Activated T-cell treated with anti-CD3 and anti-CD28 coated beads for 48 hours (primary cell): ENCODE measurements at regions not wholly inside any gene's neighbourhood (a gene's known extent, or its start where the extent isn't known, plus 50 kb on each side); places are given as distances from the start of the nearest gene placed in this dataset.
"Not testable (repeated sequence)": the region's sequence is repeated elsewhere in the genome, so short reads cannot be mapped to it uniquely, and the experiment has no call there.

Experiments used
- DNase-seq: peaks from one replicate; pipeline ENCODE4 v3.0.0-alpha.2; 2020; ENCODE audit warnings: low read depth

DNA sequence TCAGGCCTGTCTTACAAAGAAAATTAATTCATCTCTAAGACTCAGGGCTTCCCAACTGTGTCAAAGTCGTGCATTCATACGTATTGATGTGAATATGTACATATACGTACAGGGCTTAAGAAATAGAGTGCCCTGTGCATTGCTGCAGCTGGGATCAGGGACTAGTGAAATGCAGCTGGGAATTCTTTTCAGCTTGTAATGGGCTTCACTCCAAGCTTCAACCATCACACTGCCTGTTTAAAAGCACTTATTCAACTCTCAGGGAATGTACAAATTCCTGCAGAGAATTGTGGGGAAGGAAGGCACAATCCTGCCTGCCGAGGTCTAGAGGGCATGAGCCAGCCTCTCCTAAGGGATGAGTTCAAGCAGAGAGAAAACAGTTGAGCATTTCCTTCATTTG lies 59.6 kb upstream of the MAN2A1 start:
- DNase-seq = no peak

DNA sequence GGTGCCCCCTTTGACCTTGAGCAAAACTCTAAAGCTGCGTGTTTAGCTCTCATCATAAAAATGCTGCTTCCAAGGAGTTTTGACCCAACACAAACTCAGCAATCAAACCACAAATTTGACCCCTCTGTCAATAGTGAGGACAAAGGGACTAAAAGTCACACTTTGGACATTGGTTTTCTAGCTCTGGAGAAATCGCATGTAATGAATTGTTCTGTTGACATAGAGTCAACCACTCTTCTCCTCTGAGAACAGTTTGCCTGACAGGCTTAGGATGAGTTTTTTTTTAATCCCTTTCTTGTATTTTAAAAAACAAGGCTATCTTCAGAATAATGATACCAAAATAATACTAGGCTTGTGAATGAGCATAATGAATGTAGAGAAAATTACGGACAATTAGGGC lies 61.1 kb upstream of the MAN2A1 start:
- no peak for DNase-seq

DNA sequence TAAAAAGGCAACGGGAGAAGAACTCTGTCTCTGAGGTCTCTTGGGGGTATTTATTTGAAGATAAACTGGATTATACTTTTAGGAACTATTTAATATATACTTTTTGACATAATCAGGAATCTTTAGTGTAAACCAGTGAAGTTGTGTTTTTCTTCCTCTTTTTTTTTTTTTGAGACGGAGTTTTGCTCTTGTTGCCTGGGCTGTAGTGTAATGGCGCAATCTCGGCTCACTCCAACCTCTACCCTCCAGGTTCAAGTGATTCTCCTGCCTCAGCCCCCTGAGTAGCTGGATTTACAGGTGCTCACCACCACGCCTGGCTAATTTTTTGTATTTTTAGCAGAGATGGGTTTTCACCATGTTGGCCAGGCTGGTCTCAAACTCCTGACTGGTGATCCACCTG lies 68.5 kb upstream of the MAN2A1 start:
- DNase-seq = not testable (repeated sequence)

DNA sequence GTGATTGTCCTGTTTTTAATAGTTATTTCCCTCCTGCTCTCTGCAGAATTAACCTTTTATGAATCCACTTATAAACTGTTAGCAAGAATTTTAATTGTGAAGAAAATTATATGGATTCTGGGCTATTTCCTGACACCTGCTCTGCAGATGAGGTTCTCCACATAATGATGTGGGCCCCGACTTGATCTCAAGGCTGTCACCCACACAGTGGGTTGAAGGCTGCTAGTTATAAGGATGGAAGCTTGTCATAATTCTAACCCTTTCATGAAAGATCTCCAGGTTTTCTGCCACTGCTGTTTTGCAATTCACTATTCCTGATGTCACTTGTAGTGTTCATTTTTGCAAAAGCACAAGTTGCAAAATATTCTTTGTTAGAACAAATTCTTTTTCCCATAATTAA lies 69.1 kb upstream of the MAN2A1 start:
- no peak for DNase-seq

DNA sequence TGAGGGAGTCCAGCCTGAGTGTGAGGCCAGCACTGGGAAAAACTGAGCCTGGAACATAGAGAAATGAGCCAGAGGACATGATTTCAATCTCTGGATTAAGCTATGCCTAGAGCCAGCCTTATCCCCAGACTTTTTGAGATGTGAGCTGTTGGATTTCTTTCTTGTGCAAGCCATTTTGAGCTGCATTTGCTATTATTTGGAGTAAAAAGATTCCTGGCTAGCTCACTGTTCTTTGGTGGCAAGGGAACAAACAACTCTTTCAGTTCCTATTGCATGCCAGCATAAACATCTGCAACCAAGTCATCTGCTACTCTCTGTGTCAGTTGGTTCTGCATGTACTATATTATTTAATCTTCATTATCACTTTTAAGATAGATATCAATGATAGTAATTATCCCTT lies 70.1 kb upstream of the MAN2A1 start:
- DNase-seq = no peak

DNA sequence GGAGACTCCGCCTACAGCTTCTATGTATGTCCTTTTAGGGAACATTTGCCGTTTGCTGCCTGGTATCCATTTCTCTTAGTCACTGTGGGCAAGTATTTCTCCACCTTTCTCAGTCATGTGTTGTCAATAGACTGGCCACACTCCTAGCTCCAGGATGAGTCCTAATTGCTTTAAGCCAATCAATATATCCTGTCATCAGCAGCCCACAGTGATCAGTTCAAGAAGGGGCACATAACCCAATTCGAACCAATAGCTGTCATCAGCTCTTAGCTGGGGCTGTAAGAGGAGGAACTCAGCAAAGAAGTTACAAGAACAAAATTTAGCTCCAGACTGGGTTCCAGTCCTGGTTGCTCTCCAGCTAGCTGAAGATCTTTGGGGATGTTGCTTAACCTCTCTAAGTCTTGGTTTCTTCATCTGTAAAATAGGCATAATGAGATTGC lies 70.7 kb upstream of the MAN2A1 start:
- DNase-seq = no peak

DNA sequence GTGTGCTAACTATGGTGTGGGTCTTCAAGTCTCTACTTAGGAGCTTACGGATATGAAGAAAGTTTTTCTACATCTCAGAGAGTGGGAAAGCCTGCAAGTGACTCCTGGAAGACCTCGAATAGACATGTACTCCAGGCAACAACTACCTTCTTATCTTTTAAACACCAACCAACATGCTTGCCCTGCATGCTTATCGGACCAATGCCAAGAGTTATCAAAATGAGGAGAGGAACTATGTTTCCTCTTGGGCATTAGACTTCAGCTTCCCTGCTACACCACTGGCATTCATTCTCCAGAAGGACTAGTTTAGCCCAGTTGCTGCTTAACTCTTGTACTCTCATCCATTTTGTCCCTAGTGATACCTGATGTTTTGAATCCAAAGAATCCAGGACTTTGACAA lies 74.7 kb upstream of the MAN2A1 start:
- DNase-seq = no peak

DNA sequence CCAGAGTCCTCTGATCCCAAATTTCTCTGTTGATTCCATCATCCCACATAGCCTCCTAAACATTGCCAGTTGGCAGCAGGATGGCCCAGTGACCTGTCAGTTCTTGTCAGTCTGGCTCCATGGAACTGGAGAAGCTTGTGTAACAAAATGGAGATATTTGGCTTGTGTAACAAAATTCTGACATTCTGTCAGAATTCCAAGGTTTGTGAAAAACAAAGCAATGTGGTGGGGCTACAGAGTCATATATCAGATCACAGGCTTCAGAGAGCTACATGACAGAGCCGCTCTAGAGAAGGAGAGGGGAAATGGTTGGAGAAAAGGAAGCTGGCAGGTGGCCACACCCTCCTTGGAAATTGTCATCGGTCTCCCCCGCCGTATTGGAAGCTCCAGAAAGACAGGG lies 75.4 kb upstream of the MAN2A1 start:
- DNase-seq = no peak

DNA sequence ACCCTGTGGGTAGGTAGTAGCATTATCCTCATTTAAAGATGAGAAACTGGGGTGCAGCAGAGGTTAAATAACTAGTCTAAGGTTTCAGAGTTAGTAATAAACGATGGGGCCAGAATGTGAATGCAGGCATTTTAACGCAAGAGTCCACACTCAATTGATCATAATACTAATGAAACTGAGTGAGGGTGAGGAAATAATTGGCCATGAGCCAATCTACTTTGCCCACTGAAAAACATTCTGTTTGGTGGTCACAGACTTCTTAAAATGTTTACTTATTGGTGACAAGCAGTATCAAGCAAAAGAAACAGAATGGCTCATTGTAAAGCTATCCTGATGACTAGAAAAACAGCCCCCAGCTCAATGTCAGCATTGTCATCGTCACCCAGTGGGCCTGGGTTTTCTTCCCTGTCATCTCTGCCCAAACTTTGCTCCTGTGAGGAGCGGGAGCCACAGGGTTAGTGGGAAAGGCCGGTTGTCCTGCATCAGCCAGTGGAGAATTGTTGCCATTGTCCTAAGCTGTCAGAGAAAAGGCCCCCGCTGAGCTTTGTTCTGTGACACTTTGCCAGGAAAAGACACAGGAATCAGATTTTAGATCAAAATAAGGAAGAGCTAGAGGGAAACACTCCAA lies 77.3 kb upstream of the MAN2A1 start:
- DNase-seq = no peak

DNA sequence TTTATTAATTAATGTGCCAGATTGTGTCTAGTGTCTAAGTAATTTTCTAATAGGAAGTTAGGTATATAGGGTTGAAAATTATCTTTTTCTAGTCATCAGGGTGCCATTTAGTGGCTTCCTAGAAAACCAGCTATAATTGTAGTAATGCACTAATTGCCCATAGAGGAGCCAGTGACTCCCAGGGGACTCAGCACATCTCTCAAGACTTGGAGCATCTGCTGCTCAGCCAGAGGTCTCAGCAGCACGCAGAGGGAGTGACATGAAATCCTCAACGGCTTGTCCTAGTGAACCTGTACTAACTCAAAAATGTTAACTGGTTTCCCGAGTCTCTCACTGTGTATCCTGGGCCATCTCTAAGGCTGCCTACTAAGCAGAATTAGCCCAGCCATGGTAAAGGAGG lies 78.2 kb upstream of the MAN2A1 start:
- no peak for DNase-seq

DNA sequence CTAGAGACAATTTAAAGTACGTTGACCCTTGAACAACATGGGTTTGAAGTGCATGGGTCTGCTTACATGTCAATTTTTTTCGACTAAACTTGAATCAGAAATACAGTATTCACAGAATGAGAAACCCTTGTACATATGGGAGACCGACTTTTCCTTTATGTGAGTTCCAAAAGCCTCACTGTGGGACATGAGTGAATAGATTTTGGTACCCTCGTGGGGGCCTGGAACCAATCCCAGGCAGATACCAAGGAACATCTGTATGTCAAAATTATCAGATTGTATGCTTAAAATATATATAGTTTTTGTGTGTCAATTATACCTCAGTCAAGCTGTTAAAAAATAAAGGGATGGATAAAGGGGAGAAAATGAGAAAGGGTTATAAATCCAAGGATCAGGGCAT lies 78.7 kb upstream of the MAN2A1 start:
- DNase-seq = no peak

DNA sequence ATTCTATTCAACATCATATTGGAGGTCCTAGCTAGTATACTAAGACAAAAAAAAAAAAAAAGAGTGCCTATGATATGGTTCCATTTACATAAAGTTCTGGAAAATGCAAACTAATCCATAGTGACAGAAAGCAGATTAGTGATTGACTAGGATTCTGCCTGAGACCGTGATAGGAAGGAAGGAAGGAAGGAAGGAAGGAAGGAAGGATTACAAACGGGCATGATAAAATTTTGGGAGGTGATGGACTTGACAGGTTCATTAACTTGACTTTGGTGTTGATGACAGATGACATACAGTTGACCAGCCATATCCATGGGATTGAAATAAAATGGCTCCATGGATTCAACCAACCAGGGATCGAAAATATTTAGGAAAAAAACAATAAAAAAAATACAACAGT lies 79.1 kb upstream of the MAN2A1 start:
- DNase-seq = no peak

DNA sequence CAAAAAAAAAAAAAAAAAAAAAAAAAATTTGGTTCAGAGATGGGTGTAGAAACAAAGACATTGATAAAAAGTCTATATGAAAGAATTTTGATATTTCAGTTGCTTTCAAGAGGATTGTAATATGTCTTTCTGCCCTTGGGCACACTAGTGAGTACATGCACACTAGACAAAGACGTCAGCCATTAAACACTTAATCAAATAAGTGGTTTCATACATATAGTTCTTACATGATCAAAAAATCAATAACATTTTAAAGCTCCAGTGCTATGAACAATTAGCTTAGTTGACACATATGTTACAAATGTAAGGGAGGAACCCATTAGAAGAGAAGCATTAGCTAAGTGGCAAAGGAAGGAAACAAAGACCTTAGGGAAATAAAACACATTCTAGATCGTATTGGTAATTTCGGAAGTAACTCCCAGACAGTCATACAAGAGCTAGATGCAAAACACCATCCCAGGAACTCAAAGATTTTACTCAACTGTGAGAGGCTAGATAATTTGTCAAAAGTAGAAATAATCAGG lies 84.5 kb upstream of the MAN2A1 start:
- DNase-seq = no peak

DNA sequence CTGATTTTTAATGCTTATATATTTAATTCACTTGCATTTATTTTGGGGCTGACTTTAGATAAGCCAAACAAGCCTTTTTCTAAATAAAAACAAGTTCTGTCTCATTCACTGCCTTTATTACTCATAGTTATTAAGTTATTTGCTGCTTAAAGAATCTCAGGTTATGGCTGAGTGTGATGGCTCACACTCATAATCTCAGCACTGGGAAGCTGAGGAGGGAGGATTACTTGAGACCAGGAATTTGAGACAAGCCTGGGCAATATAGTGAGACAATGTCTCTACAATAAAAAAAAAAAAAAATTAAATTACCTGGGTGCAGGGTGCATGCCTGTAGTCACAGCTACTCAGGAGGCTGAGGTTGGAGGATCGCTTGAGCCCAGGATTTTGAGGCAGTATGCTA lies 85.0 kb upstream of the MAN2A1 start:
- no peak for DNase-seq

DNA sequence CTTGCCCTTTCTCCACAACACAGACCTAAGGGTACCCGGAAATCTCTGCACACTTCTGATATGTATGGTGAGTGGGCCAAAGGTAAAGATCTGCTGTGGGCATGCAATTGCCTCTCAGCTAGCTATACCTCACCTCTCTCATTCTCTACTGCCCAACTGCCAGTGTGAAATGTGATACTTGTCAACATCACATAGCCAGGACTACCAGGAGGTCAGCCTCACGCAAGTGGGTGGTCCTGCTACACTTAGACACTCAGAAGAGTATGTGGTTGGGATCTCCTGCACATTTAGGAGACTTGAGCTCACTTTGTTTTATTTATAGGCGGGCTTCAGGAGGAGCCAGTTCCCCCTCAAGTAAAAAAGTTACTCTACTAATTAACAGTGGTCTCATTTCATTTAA lies 88.0 kb upstream of the MAN2A1 start:
- DNase-seq = no peak

DNA sequence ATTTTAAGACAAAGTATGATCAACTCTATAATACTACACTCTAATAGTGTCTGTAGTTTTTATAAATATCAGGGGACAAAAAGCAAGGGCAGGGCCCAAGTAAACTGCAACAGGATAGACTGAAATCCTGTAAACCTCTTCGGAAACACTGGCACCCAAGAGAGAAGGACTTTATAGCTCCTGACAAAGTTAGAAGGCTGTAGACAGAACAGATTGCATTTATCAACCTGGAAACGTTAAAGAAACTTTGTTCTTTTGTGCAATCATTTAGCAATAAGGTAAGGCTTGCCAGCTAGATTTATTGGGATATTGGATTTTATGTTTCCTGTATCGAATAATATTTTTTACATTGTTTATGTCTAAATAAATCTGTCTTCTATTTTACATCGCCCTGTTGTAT lies 91.8 kb upstream of the MAN2A1 start:
- DNase-seq = no peak

DNA sequence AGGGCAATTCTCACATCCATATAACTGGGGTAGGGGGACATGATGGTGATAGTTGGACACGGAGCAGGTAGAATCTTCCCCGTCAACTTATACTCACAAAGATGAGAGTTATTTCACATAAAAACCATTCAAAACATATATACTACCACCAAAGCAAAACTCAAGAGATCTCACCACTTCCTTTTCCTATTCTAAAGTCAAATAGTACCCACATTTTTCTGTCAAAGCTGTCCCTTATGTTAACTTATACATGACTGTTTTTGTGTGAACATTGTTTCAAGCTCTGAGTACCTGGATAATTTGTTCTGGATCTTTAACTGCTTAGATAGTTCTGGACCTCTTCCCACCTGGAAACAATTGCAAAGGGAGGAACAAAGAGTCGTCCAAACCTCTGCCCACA lies 95.5 kb upstream of the MAN2A1 start:
- no peak for DNase-seq

DNA sequence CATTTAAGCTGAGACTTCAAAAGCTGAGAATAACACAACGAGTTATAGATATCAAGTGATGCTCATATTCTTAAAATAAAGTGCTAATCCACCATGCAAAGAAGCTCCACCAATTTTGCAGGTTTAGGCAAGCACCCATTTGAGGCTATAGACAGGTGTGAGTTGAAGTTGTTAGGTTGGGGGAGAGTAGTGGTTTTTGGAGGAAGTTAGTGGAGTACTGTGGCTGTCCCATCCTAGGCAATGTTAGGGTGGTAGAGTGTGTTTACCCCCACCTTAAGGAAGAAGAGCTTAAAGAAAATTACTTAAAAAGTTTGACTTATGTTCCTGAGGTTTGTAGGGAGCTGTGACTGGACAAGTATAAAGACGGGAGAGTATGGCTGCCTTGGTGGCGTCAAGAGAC lies 98.9 kb upstream of the MAN2A1 start:
- DNase-seq = no peak

DNA sequence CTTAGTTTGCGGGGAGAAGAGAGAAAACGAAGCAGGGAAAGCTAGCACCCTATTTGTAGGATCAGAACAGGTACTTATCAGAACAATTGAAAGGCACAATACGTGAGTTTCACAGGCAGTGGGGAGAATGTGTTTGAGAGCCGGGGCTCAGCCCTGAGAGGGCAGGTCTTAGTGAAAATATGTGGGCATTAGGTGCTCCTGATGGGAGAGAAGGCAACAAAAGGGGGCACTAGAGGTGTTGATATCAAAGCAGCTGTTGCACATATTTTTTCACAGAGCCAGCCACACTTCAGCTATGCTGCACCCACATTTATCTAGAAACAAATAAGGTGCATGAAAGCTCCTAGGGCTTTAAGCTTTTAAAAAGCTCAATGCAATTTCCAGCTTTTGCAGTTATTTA lies 99.7 kb upstream of the MAN2A1 start:
- no peak for DNase-seq

DNA sequence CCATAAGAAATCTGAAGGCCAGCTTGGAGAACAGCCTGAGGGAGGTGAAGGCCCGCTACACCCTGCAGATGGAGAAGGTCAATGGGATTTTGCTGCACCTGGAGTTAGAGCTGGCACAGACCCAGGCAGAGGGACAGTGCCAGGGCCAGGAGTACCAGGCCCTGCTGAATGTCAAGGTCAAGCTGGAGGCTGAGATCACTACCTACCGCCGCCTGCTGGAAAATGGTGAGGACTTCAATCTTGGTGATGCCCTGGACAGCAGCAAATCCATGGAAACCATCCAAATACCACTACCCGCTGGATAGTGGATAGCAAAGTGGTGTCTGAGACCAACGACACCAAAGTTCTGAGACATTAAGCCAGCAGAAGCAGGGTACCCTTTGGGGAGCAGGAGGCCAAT lies 100.5 kb upstream of the MAN2A1 start:
- DNase-seq = no peak

DNA sequence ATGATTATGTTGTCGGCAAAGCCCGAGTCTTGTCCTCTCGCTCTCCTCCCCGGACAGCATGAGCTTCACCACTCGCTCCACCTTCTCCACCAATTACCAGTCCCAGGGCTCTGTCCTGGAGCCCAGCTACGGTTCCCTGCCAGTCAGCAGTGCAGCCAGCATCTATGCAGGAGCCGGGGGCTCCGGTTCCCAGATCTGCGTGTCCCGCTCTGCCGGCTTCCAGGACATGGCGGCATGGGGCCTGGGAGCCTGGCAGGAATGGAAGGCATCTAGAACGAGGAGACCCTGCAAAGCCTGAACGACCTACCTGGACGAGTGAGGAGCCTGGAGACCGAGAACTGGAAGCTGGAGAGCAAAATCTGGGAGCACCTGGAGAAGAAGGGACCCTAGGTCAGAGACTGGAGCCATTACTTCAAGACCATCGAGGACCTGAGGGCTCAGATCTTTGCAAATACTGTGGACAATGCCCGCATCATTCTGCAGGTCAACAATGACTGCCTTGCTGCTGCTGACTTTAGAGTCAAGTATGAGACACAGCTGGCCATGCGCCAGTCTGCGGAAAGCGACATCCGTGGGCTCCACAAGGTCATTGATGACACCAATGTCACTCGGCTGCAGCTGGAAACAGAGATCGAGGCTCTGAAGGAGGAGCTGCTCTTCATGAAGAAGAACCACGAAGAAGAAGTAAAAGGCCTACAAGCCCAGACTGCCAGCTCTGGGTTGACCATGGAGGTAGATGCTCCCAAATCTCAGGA lies 101.3 kb upstream of the MAN2A1 start:
- DNase-seq = no peak

DNA sequence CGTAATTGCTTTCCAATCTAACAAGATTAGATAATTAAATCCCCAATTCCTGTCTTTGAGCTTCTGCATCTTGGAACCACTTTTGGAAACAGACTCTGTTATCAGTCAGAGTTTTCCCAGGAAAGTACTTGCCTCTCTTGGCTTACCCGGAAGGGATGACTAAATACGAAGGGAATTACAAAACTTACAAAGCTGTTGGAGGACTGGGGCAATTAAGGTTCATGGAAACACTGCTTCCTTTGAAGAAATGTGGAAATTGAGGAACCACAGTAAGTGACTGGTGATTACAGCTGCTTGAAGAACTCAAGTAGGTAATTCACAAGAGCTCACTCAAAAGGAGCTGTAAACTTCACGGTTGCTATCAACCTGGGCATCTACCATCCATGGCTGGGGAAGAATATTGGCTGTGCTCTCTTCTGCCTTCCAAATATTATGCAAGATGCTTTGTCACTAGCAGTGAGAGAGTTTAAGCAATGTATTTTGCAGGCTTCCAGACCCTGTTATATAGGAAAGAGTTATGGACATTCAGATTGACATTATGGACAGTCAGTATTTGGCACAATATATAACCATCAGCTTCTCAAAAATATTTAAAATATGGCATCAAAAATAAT lies 104.6 kb upstream of the MAN2A1 start:
- DNase-seq = no peak

DNA sequence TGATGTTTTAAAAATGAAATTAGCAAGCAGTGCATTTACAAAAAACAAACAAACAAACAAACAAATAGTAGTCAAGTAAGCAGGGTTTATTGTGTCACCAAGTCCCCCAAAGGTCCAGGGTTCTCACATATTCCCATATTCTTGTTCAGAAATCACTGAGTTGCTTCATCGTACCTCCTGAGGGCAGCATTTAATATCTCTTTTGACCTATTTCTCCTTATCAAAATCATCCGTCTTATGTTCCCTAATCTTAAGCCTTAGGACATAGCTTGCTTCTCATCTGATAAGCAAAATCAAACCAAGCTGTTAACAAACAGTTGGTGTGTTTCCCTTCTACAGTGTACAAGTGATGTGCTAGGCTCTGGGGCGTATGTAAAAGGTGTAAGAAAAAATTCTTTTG lies 109.5 kb upstream of the MAN2A1 start:
- no peak for DNase-seq

DNA sequence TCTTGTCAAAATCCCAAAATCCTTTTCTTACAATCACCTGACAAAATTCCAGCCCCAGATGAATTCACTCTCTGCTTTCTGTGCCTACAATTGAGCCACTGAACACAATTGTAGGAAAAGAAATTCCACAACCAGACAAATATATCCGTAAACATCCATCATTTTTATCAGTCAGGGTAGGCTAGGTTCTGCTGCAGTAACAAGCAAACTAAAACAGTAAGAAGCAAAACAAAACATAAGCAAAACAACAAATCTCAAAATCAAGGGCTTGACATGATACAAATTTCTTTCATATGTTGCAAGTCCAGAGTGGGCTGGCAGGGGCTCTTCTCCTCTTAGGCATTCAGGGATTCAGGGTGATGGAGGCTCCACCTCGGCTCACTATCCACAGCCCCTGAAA lies 114.2 kb upstream of the MAN2A1 start:
- DNase-seq = no peak
